ENCODE measurements at regions not wholly inside any gene's neighbourhood (a gene's known extent, or its start where the extent isn't known, plus 50 kb on each side); places are given as distances from the start of the nearest gene placed in this dataset.

DNA sequence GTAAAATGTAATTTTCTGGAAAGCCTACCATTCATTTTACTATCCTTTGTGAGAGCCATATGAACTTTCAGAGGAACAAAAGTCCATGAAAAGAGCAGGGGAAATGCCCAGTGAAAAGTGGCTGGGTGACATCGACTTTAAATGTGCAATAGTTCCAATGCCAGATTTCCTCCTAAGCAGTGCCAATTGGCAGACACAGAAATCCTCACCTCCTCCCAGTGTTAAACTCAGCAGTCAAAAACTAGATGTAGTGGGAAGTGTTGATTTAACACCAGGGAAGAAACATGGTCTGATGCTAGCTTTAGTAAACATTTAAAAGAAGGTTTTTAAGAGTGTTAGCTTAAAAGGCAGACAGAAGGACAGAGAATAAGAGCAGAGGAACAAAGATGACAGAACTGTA lies 2055.2 kb downstream of the MAT2B start:
- H3K27ac ChIP-seq: no peak overlapping the region
- intact Hi-C loops (cut with DNase I; ENCODE audit: low total_unique reads): no loop called here
- H3K4me3 ChIP-seq: no peak overlapping the region
- WGBS, 5 donors: 50 to 84% (median 59%) methylated on average over 1 of the region's 1 CpG
- H3K36me3 ChIP-seq: no peaks in the 10 kb centered on the region
- H3K27me3 ChIP-seq (replicated peaks in 1 of 7): no peaks in the 10 kb centered on the region
- TF ChIP-seq, protein P1, sequence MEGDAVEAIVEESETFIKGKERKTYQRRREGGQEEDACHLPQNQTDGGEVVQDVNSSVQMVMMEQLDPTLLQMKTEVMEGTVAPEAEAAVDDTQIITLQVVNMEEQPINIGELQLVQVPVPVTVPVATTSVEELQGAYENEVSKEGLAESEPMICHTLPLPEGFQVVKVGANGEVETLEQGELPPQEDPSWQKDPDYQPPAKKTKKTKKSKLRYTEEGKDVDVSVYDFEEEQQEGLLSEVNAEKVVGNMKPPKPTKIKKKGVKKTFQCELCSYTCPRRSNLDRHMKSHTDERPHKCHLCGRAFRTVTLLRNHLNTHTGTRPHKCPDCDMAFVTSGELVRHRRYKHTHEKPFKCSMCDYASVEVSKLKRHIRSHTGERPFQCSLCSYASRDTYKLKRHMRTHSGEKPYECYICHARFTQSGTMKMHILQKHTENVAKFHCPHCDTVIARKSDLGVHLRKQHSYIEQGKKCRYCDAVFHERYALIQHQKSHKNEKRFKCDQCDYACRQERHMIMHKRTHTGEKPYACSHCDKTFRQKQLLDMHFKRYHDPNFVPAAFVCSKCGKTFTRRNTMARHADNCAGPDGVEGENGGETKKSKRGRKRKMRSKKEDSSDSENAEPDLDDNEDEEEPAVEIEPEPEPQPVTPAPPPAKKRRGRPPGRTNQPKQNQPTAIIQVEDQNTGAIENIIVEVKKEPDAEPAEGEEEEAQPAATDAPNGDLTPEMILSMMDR (IDR thresholded peaks at IDR 0.05 in 8 of 11, conservative IDR thresholded peaks at IDR 0.05 in 3 of 11): no peak
- no peak for TF ChIP-seq POLR2AphosphoS5 (IDR thresholded peaks at IDR 0.05)
- no peak for TF ChIP-seq POLR2A (IDR thresholded peaks at IDR 0.05)
- no peaks in the 10 kb centered on the region for H3K4me1 ChIP-seq
- H3K9me3 ChIP-seq: no peaks in the 10 kb centered on the region
- DNase-seq: no peak

DNA sequence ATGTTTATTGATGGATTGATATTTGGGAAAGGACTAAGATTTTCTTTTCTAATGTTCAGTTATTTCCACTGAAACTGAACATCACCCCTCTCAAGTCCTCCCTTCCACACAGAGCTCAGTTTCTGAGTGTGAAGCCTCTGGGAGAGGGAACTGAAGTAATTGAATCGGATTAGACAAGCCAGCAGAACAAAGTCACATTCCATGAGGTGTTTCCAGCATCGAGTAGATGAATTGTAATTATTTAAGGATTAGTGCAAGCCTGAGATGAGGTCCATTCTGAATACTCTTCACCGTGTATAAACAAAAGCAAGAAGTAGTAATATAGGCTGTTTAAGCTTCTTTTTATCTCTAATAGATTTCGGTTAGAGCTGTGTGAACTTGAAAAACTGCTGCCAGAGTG lies 2060.5 kb downstream of the MAT2B start:
- no peaks in the 10 kb centered on the region for H3K4me1 ChIP-seq
- no peak overlapping the region for H3K4me3 ChIP-seq
- no peak for DNase-seq
- intact Hi-C loops (cut with DNase I; ENCODE audit: low total_unique reads): no loop called here
- H3K27me3 ChIP-seq (replicated peaks in 1 of 7): no peaks in the 10 kb centered on the region
- H3K9me3 ChIP-seq: peaks cover 0 to 14% (median 6%) of the 10 kb centered on the region in 8 donors
- H3K36me3 ChIP-seq: no peaks in the 10 kb centered on the region
- no peak overlapping the region for H3K27ac ChIP-seq
- no peak for TF ChIP-seq POLR2A (IDR thresholded peaks at IDR 0.05)
- 71 to 80% (median 77%) methylated on average over 4 of the region's 4 CpGs for WGBS, 5 donors

DNA sequence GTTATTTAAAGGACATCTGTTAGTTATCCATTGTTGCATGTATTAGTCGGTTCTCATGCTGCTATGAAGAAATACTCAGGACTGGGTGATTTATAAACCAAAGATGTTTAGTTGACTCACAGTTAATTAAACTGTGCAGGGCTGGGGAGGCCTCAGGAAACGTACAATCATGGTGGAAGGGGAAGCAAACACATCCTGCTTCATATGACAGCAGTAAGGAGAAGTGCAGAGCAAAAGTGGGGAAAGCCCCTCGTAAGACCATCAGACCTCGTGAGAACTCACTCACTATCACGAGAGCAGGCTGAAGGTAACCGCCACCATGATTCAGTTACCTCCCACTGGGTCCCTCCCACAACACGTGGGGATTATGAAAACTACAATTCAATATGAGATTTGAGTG lies 2064.1 kb downstream of the MAT2B start:
- Histone ChIP-seq H3K36me3 (no peaks in the 10 kb centered on the region), H3K9me3 (peaks cover 0 to 21% (median 15%) of the 10 kb centered on the region in 8 donors), H3K4me3 (no peak overlapping the region), H3K27me3 (replicated peaks in 1 of 7) (no peaks in the 10 kb centered on the region), H3K4me1 (no peaks in the 10 kb centered on the region), H3K27ac (no peak overlapping the region)
- intact Hi-C loops (cut with DNase I; ENCODE audit: low total_unique reads): no loop called here
- DNase-seq: no peak
- 48 to 64% (median 52%) methylated on average over 7 of the region's 7 CpGs for WGBS, 5 donors
- TF ChIP-seq POLR2AphosphoS5 (IDR thresholded peaks at IDR 0.05) (no peak), POLR2A (IDR thresholded peaks at IDR 0.05) (no peak)
- TF ChIP-seq, protein P1 (IDR thresholded peaks at IDR 0.05 in 8 of 11, conservative IDR thresholded peaks at IDR 0.05 in 3 of 11): no peak

DNA sequence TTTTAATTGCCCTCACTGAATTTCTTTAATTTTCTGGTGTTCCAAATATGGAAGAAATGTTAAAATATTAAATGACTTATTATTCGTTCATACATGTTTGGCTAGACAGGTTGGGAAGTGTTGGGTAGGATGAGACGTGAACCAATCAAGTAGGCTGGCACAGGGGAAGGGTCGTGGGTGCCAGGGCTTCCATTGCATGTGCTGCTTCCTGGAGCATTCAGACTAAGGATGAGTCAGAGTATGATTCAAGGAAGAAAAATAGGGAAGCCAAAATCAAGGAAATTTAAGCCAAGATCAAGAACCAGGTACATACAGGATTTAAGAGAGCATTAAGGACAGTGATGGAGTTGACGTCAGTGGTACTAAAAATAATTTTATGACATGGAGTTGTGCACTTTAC lies 2068.0 kb downstream of the MAT2B start:
- TF ChIP-seq, protein P1 (IDR thresholded peaks at IDR 0.05 in 8 of 11, conservative IDR thresholded peaks at IDR 0.05 in 3 of 11): no peak
- no peak for TF ChIP-seq POLR2AphosphoS5 (IDR thresholded peaks at IDR 0.05)
- no peak for TF ChIP-seq POLR2A (IDR thresholded peaks at IDR 0.05)
- intact Hi-C loops (cut with DNase I; ENCODE audit: low total_unique reads): no loop called here
- no peak for DNase-seq
- WGBS, 5 donors: 58 to 78% (median 68%) methylated on average over 4 of the region's 4 CpGs
- peaks cover 0 to 21% (median 15%) of the 10 kb centered on the region in 8 donors for H3K9me3 ChIP-seq
- no peak overlapping the region for H3K4me3 ChIP-seq
- no peaks in the 10 kb centered on the region for H3K27me3 ChIP-seq (replicated peaks in 1 of 7)
- no peak overlapping the region for H3K27ac ChIP-seq
- no peaks in the 10 kb centered on the region for H3K36me3 ChIP-seq
- H3K4me1 ChIP-seq: no peaks in the 10 kb centered on the region

DNA sequence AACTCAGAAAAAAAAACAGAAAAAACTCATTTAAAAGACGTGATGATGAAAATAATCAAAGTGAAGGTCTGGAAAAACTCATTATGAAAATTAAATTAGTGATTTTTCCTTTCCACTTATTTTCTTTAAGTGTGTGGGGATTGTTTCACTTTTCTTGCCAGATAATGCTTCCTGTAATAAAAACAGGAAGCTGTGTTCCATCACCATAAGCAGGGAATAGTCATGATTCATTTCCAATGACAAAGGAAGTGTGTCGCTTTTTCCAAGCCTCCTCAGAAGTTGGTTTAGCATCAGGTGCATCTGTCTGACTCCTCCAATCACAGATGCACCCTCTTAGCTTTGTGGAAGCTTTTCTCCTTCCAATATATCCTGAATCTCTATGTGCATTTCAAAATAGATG lies 2068.7 kb downstream of the MAT2B start:
- no peak for DNase-seq
- H3K27me3 ChIP-seq (replicated peaks in 1 of 7): no peaks in the 10 kb centered on the region
- TF ChIP-seq POLR2A (IDR thresholded peaks at IDR 0.05) (no peak), POLR2AphosphoS5 (IDR thresholded peaks at IDR 0.05) (no peak)
- TF ChIP-seq, protein P1 (IDR thresholded peaks at IDR 0.05 in 8 of 11, conservative IDR thresholded peaks at IDR 0.05 in 3 of 11): no peak
- no peaks in the 10 kb centered on the region for H3K36me3 ChIP-seq
- intact Hi-C loops (cut with DNase I; ENCODE audit: low total_unique reads): no loop called here
- peaks cover 0 to 21% (median 15%) of the 10 kb centered on the region in 8 donors for H3K9me3 ChIP-seq
- H3K4me3 ChIP-seq: no peak overlapping the region
- H3K4me1 ChIP-seq: no peaks in the 10 kb centered on the region
- H3K27ac ChIP-seq: no peak overlapping the region
- 21 to 43% (median 31%) methylated on average over 2 of the region's 2 CpGs for WGBS, 5 donors
